ENCODE measurements at regions not wholly inside any gene's neighbourhood (a gene's known extent, or its start where the extent isn't known, plus 50 kb on each side); places are given as distances from the start of the nearest gene placed in this dataset.

GRCh38 chr2:155528034-155528433 lies 804.5 kb downstream of the NR4A2 start:
- H3K9ac ChIP-seq (replicated peaks in 1 of 4; ENCODE audit: extremely low read depth in 1 of 4, low read depth in 3 of 4, low read length in 3 of 4): no peak overlapping the region
- H3K4me1 ChIP-seq (replicated peaks in 1 of 4; ENCODE audit: control insufficient read depth in 3 of 4, insufficient read depth in 4 of 4, low read length in 3 of 4): no peaks in the 10 kb centered on the region
- no peak overlapping the region for H3K14ac ChIP-seq (ENCODE audit: insufficient read length)
- no peak overlapping the region for H3K4me3 ChIP-seq (ENCODE audit: extremely low read depth in 1 of 4, insufficient read depth in 2 of 4, low read depth in 3 of 4, low read length in 4 of 4)
- no peak overlapping the region for H2BK15ac ChIP-seq (ENCODE audit: low read length)
- no peak overlapping the region for H2BK5ac ChIP-seq (ENCODE audit: low read depth, low read length)
- H3K4ac ChIP-seq (replicated peaks; ENCODE audit: insufficient read length, low read depth, low read length): no peak overlapping the region
- DNase-seq (ENCODE audit: low read depth in 1 of 2, low spot score in 2 of 2) (no peak), FAIRE-seq (no peak)
- H3K79me2 ChIP-seq (ENCODE audit: control insufficient read depth in 1 of 2, insufficient read depth in 2 of 2, low read length in 2 of 2): no peaks in the 10 kb centered on the region
- H2BK120ac ChIP-seq (replicated peaks; ENCODE audit: low read depth, low read length): no peak overlapping the region
- CTCF ChIA-PET (ENCODE audit: partially characterized antibody): no interaction called here
- no peak overlapping the region for H3K4me2 ChIP-seq (ENCODE audit: insufficient read depth in 1 of 2, low read depth in 2 of 2, low read length in 2 of 2)
- H3K27ac ChIP-seq (ENCODE audit: low read depth, low read length): no peak overlapping the region
- H3K23ac ChIP-seq (ENCODE audit: insufficient read length): no peak overlapping the region
- no peaks in the 10 kb centered on the region for H3K27me3 ChIP-seq (replicated peaks in 1 of 4; ENCODE audit: control insufficient read depth in 3 of 4, extremely low read depth in 1 of 4, insufficient read depth in 3 of 4, low read length in 3 of 4)
- no peaks in the 10 kb centered on the region for H3K36me3 ChIP-seq (ENCODE audit: control insufficient read depth in 2 of 4, insufficient read depth in 4 of 4, low read length in 3 of 4)
- H2AFZ ChIP-seq (ENCODE audit: low read length): no peak overlapping the region
- H3K9me3 ChIP-seq (ENCODE audit: insufficient read depth in 2 of 2, low read depth in 1 of 2, low read length in 1 of 2): no peaks in the 10 kb centered on the region
- TF ChIP-seq BACH1 (IDR thresholded peaks at IDR 0.05; ENCODE audit: low read length) (no peak), JUND (IDR thresholded peaks at IDR 0.05; ENCODE audit: low read length) (no peak), RNF2 (IDR thresholded peaks at IDR 0.05; ENCODE audit: borderline replicate concordance, low read depth, low read length, missing control alignments, poor library complexity, severe bottlenecking) (no peak)
- no peak overlapping the region for H2BK12ac ChIP-seq (ENCODE audit: low read depth, low read length)
- no peak overlapping the region for H4K8ac ChIP-seq (ENCODE audit: extremely low read depth, insufficient read depth, low read length)
- H3K56ac ChIP-seq (replicated peaks; ENCODE audit: insufficient read length, low read depth, low read length): no peak overlapping the region
- H2AK5ac ChIP-seq (ENCODE audit: low read depth, low read length): no peak overlapping the region
- H3K18ac ChIP-seq (ENCODE audit: extremely low read depth, low read length): no peak overlapping the region
- no peak overlapping the region for H4K91ac ChIP-seq (replicated peaks; ENCODE audit: insufficient read length, low read length)
- H3K79me1 ChIP-seq (ENCODE audit: low read depth, low read length): no peaks in the 10 kb centered on the region
- POLR2A ChIA-PET (ENCODE audit: partially characterized antibody): no interaction called here
- H2BK20ac ChIP-seq (ENCODE audit: low read length): no peak overlapping the region
- no peaks in the 10 kb centered on the region; the same call in 1 of the 2 replicates for H3K23me2 ChIP-seq (ENCODE audit: low read depth, low read length)
- H4K5ac ChIP-seq (ENCODE audit: insufficient read length, low read depth, low read length): no peak overlapping the region
- no peaks in the 10 kb centered on the region for H4K20me1 ChIP-seq (replicated peaks in 1 of 2; ENCODE audit: control insufficient read depth in 1 of 2, insufficient read depth in 2 of 2, low read length in 2 of 2)
- WGBS, 2 experiments (ENCODE audit: extremely low coverage in 1 of 2, insufficient coverage in 1 of 2, insufficient read length in 1 of 2, insufficient replicate concordance in 2 of 2, low coverage in 1 of 2, low lambda C conversion rate in 2 of 2, missing lambda C conversion rate in 1 of 2): 91% methylated on average over 1 of the region's 1 CpG; no CpG with 5 or more reads in 1 of the 2 experiments

Data from H1 (cell line).